Forelimb muscle (tissue), 1 donor: ENCODE measurements at regions not wholly inside any gene's neighbourhood (a gene's known extent, or its start where the extent isn't known, plus 50 kb on each side); places are given as distances from the start of the nearest gene placed in this dataset.

ENCODE experiments used
- DNase-seq: peaks from one replicate; pipeline ENCODE4 v3.0.0-alpha.2; 2013; ENCODE audit warnings: low read depth

DNA sequence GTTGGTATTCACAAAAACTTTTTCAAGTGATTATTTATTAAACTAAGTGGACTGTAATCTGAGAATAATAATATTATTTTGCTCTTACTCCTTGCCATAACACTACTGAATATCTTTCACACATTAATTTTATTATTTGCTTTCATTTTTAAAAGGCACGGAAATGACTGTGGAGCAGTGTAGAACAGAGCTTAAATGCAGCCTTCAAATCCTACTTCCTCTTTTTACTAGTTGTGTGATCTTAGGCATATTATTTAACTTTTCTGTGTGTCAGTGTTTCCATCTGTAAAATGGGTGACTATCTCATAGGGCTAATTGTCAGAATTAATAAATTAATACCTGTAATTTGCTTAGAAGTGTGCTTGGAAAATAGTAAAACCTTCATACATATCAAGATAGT, 55.5 kb upstream of the SLC8A1 start:
- DNase-seq, result no peak

DNA sequence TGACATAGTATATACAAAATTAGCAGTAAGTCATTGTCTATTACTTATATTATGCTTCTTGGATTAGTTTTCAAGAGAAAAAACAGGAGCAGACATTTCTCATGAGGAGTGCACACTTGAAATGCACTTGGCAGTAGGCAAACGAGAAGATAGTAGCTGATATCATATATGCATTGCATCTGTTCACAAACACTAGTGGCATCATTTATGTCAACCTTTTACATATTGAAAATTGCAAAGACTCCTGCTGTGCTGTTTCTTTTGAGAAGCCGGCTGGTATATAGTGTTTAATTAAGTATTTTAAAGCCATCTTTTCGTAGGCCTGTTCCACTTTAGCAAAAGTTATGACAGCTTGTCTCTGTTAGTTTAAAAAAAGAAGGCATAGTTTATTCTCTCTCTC, 58.4 kb upstream of the SLC8A1 start:
- no peak for DNase-seq

DNA sequence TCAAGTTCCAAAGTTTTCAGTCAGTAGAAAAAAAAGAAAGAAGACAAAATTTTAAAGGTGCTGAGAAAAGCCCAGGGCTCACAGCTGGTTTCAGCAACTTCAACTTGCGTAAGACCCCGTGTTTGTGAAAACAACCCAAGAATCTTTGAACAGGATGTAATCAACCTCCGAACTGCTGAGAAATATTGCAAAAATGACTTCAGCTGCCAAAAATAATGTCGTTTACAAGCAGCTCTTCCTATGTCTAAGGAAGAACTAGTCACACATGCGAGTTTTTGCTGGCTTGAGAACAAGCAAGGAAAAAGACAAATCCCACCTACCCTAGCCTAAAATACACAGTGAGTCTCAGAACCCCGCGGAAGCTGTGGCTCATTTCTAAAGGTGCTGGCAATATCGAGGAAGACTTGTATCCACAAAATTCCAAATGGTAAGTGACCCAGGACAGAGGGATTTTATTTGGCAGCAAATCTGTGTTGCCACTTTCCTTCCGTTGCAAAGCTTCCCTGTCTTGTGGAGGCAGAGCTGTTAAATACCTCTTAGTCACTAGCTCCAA, 59.8 kb upstream of the SLC8A1 start:
- peak; percentile 61 for DNase-seq

DNA sequence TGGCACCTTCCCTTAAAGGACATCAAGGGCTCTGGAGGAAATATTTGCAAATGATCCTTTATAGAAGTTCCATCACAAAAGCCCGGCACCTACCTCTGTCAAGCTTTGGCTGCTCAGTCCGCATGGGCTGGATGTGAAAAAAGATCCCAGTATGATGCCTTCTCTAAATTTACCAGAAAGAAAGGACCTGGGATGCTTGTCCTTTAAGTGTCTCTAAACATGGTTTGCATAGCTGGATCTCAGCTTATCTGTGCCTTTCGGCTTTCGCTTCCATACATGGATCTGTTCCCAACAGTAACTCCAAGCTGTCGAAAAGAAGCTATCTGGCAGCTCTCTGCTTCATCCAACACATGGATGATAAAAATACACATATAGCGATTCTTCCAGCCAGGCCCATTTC, 60.4 kb upstream of the SLC8A1 start:
- no peak for DNase-seq

DNA sequence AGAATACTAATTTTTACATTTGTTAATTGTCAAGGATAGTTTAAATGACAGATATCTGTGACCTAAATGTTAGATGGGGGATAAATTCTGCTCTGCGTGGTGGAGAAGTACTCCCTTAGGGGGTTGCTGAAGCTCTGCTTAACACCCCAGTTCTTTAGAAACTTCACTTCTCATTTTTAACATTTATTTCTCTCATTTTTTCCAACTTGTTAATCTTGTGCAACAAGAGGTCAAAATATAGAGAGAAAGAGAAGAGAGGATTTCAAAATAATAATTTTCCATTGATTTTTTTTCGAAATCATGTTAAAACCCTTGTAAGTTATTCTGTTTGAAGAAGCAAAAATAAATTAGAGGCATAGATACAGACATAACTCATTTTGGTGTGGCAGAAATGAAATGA, 61.3 kb upstream of the SLC8A1 start:
- no peak for DNase-seq

DNA sequence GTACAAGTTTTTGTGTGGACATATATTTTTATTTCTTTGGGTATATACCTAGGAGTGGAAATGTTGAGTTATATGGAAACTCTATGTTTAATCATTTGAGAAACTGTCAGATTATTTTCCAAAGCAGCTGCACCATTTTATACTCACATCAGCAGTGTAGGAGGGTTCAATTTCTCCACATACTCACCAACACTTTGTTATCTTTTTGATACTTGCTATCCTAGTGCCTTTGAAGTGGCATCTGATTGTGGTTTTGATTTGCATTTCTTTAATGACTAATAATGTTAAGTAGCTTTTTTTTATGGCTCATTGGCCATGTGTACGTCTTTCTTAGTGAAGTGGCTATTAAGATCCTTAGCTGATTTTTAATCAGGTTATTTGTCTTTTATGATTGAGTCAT, 64.7 kb upstream of the SLC8A1 start:
- no peak for DNase-seq

DNA sequence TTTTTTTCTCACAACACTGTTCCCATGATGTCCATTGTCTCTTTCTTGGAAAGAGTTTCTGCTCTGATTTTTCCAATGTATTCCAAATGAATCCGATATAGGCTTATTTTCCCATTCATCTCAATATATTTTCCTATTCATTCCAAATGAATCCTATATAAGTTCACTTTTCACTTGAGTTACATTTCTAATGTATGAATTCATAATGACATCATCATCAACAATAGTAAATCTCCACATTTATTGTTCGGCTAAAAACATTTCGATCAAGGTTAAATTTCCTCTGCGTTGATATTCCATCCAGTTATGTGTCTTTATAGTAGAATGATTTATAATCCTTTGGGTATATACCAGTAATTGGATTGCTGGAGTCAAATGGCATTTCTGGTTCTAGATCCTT, 76.7 kb upstream of the SLC8A1 start:
- no peak for DNase-seq

DNA sequence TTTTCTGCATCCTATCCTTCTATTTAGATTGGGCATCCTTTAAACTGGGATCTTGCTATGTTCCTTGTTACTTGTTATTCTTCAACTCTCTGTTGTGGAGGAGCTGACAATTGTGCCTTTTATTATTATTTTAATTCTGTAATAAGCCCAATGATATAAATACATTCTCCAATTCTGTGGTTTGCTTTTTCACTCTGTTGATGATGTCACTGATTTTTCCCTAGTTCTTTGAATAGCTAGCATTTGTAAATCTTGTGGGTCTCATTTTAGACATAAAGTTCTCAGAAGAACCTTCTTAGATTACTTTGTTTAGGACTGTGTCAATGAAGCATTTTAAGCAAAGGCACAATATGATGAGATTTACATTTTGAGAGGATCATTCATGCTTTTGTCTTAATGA, 79.5 kb upstream of the SLC8A1 start:
- no peak for DNase-seq

DNA sequence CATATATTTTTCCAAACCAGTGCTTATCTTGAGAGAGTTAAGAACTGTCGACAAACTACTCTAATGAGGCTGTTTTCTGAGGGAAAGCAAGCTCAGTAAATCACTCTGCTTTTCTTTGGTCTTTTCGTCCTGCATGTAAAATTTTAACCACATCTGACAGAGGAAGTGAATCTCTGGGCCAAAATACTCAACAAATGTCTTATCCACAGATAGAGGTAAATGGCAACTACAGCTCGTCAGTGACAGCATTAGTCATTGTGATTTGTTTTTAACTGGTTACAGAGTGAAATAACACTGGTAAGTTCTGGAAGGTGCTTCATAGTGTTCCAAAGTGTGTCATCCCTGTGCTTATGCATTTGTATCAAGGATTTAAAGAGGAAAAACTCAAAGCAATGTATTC, 82.6 kb upstream of the SLC8A1 start:
- DNase-seq, result no peak

DNA sequence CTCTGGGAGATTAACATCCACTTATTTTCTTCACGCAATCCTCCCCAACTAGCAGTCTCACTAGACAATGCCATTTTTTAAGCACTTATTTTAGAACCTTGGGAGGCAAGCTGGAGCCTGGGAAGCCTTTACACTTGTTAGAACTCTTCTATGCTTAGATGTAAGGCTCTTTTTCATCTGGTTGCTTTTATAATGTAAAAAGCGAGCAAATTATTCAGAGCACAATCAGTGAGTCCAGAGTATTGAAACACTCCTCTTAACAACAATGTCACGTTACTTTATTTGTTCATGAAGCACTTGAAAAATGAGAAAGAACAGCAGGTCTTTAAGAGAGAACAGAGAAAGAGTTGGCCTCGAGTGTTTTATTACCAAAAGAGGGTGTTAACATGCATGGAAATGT, 84.1 kb upstream of the SLC8A1 start:
- no peak for DNase-seq

DNA sequence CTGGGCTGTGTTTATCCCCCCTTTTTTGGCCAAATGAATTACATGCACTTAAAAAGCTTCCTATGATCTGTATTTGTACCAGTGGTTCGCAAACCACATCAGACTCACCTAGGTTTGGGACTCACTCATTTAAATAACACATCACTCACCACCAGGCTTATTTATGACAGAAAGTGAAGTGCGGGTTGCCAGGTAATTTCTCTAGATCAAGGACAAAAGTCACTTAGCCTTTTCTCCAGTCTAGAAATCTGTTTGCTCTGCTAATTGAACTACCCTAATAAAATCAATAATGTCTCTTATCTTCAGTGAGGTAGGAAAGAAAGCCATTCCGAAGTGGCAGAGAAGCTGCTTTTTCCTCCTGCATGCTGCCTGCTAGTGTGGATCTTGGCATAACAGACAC, 88.1 kb upstream of the SLC8A1 start:
- DNase-seq, result no peak

DNA sequence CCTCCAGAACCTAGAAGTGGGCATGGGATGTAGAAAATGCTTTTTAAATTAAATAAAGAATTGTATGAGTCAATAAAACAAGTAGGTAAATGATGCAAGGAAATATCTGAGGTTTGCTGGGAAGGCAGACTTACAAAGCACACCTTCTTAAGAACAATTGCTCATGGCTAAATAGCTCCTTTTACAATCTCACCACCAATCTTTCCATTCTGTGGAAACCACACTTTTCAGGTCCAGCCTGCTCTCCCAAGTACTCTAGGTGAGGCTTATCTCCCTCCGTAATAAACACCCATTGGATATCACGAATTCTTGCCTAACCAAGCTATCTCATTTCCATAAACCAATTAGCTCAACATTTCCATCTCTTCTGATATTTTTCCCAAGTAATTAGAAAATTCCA, 91.5 kb upstream of the SLC8A1 start:
- no peak for DNase-seq

DNA sequence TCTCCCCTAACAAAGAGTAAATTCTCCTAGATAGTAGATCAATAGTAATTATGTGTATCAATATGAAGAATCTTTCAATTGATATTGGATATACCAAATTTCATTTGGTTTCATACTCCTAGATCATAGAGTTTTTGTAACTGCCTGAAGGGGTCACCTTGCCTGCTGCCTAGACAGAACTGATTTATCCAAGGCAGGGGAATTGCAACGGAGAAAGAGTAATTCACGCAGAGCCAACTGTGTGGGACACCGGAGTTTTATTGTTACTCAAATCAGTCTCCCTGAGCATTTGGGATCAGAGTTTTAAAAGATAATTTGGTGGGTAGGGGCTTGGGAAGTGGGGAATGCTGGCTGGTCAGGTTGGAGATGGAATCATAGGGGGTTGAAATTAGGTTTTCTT, 92.2 kb upstream of the SLC8A1 start:
- no peak for DNase-seq

DNA sequence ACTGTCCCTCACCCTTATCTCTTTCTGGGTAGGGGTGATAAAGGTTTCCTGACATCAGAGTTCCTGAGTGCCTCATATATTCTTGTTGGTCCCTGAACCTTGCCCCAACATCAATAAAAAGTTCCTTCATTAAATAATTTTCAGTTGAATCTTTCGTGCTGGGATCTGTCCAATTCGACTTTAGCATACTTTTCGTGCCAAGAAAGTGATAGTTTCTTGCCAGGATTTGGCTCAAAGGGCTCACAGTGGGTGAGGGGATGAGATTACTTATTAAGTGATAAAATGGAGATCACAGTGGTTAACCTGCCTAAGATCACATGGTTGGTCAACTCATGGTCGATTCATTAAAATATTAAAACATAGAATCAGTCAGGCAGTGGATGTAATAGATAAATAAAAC, 93.8 kb upstream of the SLC8A1 start:
- no peak for DNase-seq

DNA sequence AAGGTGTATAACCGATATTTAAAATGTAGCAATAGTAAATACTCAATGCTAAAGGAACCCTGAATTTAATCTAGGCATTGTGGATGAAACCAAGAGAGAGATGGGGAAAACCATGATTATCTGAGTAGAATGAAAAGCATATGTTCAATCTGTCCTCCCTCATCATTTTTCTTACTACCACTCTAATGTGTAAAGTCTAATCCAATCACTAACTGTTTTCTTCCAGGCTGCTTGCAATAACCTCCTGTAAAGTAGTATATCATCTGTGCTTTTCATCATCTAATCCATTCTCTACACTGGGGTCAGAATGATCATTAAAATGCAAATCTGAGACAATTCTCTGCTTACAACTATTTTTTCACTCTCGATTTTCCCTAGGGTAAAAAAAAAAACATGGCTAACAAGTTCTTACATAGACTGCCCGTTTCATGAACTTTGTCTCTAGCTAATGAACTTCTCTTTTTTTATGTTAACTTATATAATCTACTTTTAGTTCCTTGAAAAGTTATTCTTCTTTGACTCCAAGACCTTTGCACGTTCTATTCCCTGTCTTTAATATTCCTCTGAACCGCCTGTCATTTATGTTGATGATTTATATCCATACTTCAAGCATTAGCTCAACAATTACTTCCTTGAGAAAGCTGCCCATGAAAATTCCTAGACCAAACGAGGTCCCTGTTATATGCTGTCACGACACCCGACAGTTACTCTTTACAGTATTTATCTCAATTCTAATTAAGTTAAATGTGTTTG, 94.7 kb upstream of the SLC8A1 start:
- no peak for DNase-seq

DNA sequence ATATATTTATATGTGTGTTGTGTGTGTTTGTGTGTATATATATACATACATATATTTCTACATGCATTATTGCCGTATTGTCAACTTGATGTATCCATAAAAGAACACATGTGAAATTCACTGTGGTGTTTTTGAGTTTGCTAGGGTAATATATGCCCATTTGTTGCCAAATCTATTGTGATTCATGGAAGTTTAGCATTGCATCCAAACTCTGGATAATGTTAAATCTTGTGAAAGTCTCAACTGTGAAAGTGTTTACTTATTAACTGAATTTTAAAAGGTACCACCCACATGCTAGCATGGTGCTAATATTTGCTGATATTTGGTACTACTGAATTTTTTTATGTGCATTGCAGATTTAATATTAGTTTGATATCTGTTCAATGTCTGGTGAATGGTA, 96.6 kb upstream of the SLC8A1 start:
- DNase-seq, result no peak

DNA sequence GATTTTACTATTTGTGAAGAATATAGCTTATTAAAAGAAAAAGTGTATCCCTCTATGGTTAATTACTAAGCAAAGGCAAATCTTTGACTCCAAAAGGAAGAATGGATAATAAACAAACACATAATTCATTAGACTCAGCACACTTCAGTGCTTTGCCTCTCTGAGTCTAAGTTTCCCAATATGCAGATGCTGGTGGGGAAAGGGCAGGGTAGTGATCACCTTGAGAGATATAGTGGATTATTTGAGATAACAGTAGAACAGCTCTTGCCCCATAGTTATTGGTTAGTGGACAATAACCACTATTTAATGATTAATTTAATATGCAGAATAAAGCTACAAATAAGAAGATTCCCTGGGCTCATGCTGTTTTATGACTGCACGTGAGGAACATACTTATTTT, 98.2 kb upstream of the SLC8A1 start:
- DNase-seq, result no peak

DNA sequence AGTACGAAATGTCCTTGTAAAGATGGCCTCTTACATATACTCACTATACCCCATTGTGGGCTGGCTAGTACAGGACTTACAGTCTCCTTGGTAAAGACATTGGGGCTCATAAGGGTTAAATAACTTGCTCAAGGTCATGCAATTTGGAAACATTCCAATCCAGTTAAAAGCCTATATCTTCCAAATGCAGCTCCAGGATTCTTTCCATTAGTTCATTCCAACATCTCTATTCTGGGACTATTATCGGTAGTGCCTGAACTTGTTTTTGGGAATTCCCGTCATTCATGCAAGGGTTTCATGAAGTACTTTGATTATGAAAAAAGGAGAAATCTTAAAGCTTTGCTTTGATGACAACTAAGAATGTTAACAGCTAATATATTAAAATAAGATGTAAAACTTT, 99.2 kb upstream of the SLC8A1 start:
- DNase-seq, result no peak

DNA sequence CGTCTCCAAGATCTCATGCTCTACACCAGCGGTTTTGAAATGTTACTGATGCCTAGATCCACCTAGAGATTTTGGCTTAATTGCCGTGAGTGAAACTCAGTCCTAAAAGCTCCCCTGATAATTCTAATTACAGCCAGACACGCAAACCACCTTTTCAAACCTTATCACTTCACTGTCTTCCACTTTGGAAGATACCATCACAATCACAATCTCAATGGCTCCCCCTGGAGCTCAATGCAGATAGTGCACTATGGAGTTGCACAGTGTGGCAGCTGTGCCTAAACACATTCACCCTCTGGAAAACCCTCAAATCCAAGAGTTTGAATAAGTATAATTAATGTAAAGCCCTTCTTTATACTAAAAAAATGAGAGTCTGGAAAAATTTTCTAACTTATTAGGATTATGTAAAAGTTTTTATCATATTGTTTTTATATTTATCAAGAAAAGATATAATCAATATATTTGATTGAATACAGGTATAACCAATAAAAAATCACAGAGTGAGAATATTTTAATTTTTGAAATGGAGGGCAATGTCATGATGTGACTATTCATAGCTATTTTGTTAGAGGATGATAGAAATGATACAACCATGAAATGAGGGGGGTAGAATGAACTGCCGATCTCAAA, 102.9 kb upstream of the SLC8A1 start:
- DNase-seq, result peak; percentile 26

DNA sequence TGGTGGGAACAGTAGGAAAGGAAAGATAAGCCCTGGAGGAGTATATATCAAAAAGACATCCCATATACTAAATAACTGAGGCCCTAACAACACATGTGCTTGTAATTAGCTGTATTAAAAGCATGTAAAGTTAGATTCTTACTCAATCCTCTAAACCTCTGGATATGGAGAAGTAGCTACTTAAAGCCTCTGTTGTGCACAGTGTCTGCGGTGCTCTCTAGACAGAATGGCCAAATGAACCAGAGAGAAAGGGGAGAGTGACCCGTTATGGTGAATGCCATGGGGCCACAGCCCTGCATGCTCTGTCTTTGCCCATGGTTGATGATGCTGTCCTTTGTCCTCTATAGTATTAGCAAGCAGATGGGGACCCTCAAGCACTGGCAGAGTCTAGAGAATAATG, 104.4 kb upstream of the SLC8A1 start:
- no peak for DNase-seq

DNA sequence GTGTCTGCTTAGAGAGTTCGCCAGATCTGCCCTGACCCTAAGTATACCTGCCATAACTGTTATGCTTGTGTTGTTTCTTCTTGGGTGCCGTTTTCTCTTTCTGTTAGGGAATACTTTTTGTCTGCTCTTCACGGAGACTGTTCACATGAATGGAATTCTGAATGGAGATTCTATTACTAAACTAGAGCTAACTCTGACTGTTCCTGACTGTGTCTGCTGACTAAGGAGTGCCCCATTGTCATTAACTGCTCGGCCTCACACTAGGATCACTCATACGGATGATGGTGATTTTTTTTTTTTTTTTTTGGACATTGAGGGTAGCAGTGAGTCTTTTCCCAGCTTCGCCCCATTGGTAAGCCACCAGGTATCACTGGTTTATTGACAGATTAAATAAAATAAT, 104.8 kb upstream of the SLC8A1 start:
- no peak for DNase-seq

DNA sequence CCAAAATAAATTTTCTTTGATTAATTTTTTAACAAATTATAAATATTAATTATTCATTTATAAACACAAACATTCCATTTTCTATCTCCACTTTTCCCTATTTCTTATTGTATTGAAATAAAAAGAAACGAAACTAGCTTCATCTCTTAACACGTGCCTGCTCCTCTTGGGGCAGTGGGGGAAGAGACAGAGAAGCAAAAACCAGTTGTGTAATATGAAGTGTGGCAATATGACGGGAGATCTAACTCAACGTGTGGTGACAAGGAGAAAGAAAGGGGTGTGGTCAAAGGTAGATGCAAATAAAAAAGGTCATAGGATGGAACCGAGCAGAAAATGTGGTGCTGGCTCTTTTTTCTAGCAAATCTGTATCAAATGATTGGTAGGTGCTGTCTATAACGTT, 106.9 kb upstream of the SLC8A1 start:
- DNase-seq, result no peak

DNA sequence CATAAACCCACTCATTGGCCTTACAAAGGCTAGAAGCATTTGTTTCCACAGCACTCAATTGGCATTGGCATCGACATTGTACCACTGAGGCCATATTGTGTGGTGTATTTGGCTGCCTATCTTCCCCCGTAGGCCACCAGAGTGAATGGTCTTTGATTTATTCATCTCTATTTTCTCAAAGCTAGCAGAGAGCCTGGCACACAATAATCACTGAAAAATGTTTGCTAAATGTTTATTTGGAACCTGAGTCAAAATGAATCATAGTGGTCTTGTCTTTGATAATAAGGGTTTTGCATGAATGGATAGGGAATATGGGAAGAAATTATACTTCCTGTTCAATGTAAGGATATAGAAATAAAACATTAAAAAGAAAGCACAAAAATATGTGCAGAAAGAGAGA, 107.3 kb upstream of the SLC8A1 start:
- no peak for DNase-seq

DNA sequence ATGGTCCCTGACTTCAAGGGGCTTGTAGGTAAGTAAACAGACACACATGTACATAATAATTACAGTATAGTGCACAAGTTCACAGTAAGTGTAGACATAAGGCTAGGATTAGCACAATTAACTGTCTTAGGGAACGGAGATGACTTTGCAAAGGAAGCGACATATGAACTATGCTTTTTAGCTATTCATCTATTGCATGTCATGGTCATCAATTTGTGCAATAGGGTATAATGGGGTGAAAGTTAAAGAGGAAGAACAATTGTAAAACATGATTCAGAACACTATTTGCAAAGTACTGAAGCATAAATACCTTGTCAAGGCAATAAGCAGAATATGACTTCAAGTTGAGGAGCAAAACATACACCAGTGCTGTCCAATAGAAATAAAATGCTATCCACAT, 112.3 kb upstream of the SLC8A1 start:
- no peak for DNase-seq
